HG02623 (cell line): ENCODE measurements at regions not wholly inside any gene's neighbourhood (a gene's known extent, or its start where the extent isn't known, plus 50 kb on each side); places are given as distances from the start of the nearest gene placed in this dataset.
A peak's percentile ranks its signal among the peaks of the same experiment; 100 is the strongest.
"Not testable (repeated sequence)": the region's sequence is repeated elsewhere in the genome, so short reads cannot be mapped to it uniquely, and the experiment has no call there.

ENCODE experiments used
- ATAC-seq: cut with Tn5 transposase; IDR thresholded peaks from one replicate; pipeline ENCODE4 v1.9.1; 2021; ENCODE audit warnings: moderate library complexity; ENCODE audit not compliant: unreplicated experiment

- ATAC-seq = no peak
These were observed 125.1 kb upstream of the DUSP10 start for GRCh38 chr1:221867003-221867402.

- no peak for ATAC-seq
These were observed 123.9 kb upstream of the DUSP10 start for GRCh38 chr1:221865808-221866207.

- ATAC-seq = no peak
These were observed 121.7 kb upstream of the DUSP10 start for GRCh38 chr1:221863635-221864034.

- no peak for ATAC-seq
These were observed 121.1 kb upstream of the DUSP10 start for GRCh38 chr1:221862971-221863370.

GRCh38 chr1:221858818-221859611 is 117.1 kb upstream of the DUSP10 start:
- ATAC-seq = no peak

- not testable (repeated sequence) for ATAC-seq
These were observed 115.2 kb upstream of the DUSP10 start for GRCh38 chr1:221857094-221857444.

GRCh38 chr1:221856228-221857093 is 114.6 kb upstream of the DUSP10 start:
- no peak for ATAC-seq

- no peak for ATAC-seq
These were observed 113.3 kb upstream of the DUSP10 start for GRCh38 chr1:221855156-221855555.

- ATAC-seq = no peak
These were observed 109.4 kb upstream of the DUSP10 start for GRCh38 chr1:221851336-221851735.

GRCh38 chr1:221850470-221851187 is 108.7 kb upstream of the DUSP10 start:
- ATAC-seq = no peak

GRCh38 chr1:221849897-221850296 is 108.0 kb upstream of the DUSP10 start:
- ATAC-seq = no peak

GRCh38 chr1:221849110-221849509 is 107.2 kb upstream of the DUSP10 start:
- ATAC-seq = no peak

- ATAC-seq = no peak
These were observed 105.8 kb upstream of the DUSP10 start for GRCh38 chr1:221847676-221848075.

- no peak for ATAC-seq
These were observed 103.9 kb upstream of the DUSP10 start for GRCh38 chr1:221845650-221846371.

GRCh38 chr1:221841983-221842335 is 100.1 kb upstream of the DUSP10 start:
- ATAC-seq = no peak

- no peak for ATAC-seq
These were observed 99.5 kb upstream of the DUSP10 start for GRCh38 chr1:221841251-221841982.

- peak; percentile 36 for ATAC-seq
These were observed 98.8 kb upstream of the DUSP10 start for GRCh38 chr1:221840511-221841243.

GRCh38 chr1:221839782-221840395 is 98.0 kb upstream of the DUSP10 start:
- ATAC-seq = peak; percentile 88

GRCh38 chr1:221839321-221839720 is 97.4 kb upstream of the DUSP10 start:
- ATAC-seq = peak; percentile 8
